Muscle layer of colon (tissue), 2 donors: ENCODE measurements at regions not wholly inside any gene's neighbourhood (a gene's known extent, or its start where the extent isn't known, plus 50 kb on each side); places are given as distances from the start of the nearest gene placed in this dataset.

Source experiments
- H3K27ac ChIP-seq: one replicate; pipeline ENCODE4 v1.7.0; 2013; ENCODE audit warnings: low read depth, mild to moderate bottlenecking, low read length, moderate library complexity
- H3K27me3 ChIP-seq, 2 donors: one replicate each; pipeline ENCODE4 v1.7.0; 2013; ENCODE audit warnings: low read length in 2 of 2, mild to moderate bottlenecking in 2 of 2; ENCODE audit not compliant: insufficient read depth in 2 of 2, control insufficient read depth in 1 of 2
- H3K36me3 ChIP-seq: one replicate; pipeline ENCODE4 v1.7.0; 2013; ENCODE audit warnings: mild to moderate bottlenecking, low read length; ENCODE audit not compliant: insufficient read depth
- H3K4me1 ChIP-seq: one replicate; pipeline ENCODE4 v1.7.0; 2013; ENCODE audit warnings: mild to moderate bottlenecking, low read length; ENCODE audit not compliant: insufficient read depth
- H3K4me3 ChIP-seq, 2 donors: one replicate each; pipeline ENCODE4 v1.7.0; 2013; ENCODE audit warnings: low read length in 2 of 2, low read depth in 1 of 2, mild to moderate bottlenecking in 1 of 2, moderate library complexity in 1 of 2
- H3K9ac ChIP-seq: one replicate; pipeline ENCODE4 v1.7.0; 2013; ENCODE audit warnings: low read length
- H3K9me3 ChIP-seq: one replicate; pipeline ENCODE4 v1.7.0; 2013; ENCODE audit warnings: mild to moderate bottlenecking, low read length
- donor health status: abdominal sarcoma.
- donor health status: Adenocarcinoma of cecum.

- Histone ChIP-seq H3K36me3 (no peaks in the 10 kb centered on the region), H3K9ac (no peak overlapping the region), H3K4me3 (no peak overlapping the region), H3K4me1 (peaks cover 10% of the 10 kb centered on the region), H3K27ac (no peak overlapping the region), H3K9me3 (no peaks in the 10 kb centered on the region), H3K27me3 (no peaks in the 10 kb centered on the region)
Observed at GRCh38 chr20:21941941-21942805, 236.7 kb downstream of the PAX1 start.

GRCh38 chr20:21936720-21937380 lies 231.4 kb downstream of the PAX1 start:
- no peak overlapping the region for H3K9ac ChIP-seq
- no peak overlapping the region for H3K4me3 ChIP-seq

GRCh38 chr20:21936261-21936660 lies 230.8 kb downstream of the PAX1 start:
- no peaks in the 10 kb centered on the region for H3K27me3 ChIP-seq
- no peak overlapping the region for H3K9ac ChIP-seq
- H3K9me3 ChIP-seq, result no peaks in the 10 kb centered on the region
- no peak overlapping the region for H3K4me3 ChIP-seq
- H3K36me3 ChIP-seq, result no peaks in the 10 kb centered on the region
- no peaks in the 10 kb centered on the region for H3K4me1 ChIP-seq
- no peak overlapping the region for H3K27ac ChIP-seq

More at GRCh38 chr20:21936720-21937380, 231.4 kb downstream of the PAX1 start:
- Histone ChIP-seq H3K4me1 (no peaks in the 10 kb centered on the region), H3K9me3 (no peaks in the 10 kb centered on the region), H3K27me3 (no peaks in the 10 kb centered on the region), H3K27ac (no peak overlapping the region), H3K36me3 (no peaks in the 10 kb centered on the region)

GRCh38 chr20:21933526-21933925 lies 228.1 kb downstream of the PAX1 start:
- Histone ChIP-seq H3K4me1 (no peaks in the 10 kb centered on the region), H3K36me3 (no peaks in the 10 kb centered on the region), H3K27me3 (no peaks in the 10 kb centered on the region), H3K27ac (no peak overlapping the region), H3K9me3 (no peaks in the 10 kb centered on the region), H3K4me3 (no peak overlapping the region), H3K9ac (no peak overlapping the region)

GRCh38 chr20:21921251-21921650 lies 215.8 kb downstream of the PAX1 start:
- H3K4me1 ChIP-seq, result peaks cover 11% of the 10 kb centered on the region
- H3K9me3 ChIP-seq, result no peaks in the 10 kb centered on the region
- H3K36me3 ChIP-seq, result no peaks in the 10 kb centered on the region
- H3K27me3 ChIP-seq, result no peaks in the 10 kb centered on the region
- H3K9ac ChIP-seq, result no peak overlapping the region
- no peak overlapping the region for H3K4me3 ChIP-seq
- no peak overlapping the region for H3K27ac ChIP-seq

- Histone ChIP-seq H3K9ac (no peak overlapping the region), H3K4me3 (no peak overlapping the region), H3K27me3 (no peaks in the 10 kb centered on the region), H3K9me3 (no peaks in the 10 kb centered on the region), H3K27ac (no peak overlapping the region), H3K36me3 (no peaks in the 10 kb centered on the region), H3K4me1 (peaks cover 11% of the 10 kb centered on the region)
Observed at GRCh38 chr20:21920211-21920610, 214.7 kb downstream of the PAX1 start.

- H3K9ac ChIP-seq, result no peak overlapping the region
- peaks cover 11% of the 10 kb centered on the region for H3K4me1 ChIP-seq
- no peak overlapping the region for H3K4me3 ChIP-seq
- no peaks in the 10 kb centered on the region for H3K36me3 ChIP-seq
- H3K27me3 ChIP-seq, result no peaks in the 10 kb centered on the region
- no peaks in the 10 kb centered on the region for H3K9me3 ChIP-seq
- no peak overlapping the region for H3K27ac ChIP-seq
Observed at GRCh38 chr20:21918398-21918797, 212.9 kb downstream of the PAX1 start.

GRCh38 chr20:21902391-21902790 lies 196.9 kb downstream of the PAX1 start:
- Histone ChIP-seq H3K9me3 (no peaks in the 10 kb centered on the region), H3K27ac (no peak overlapping the region), H3K27me3 (no peaks in the 10 kb centered on the region), H3K4me3 (no peak overlapping the region), H3K36me3 (no peaks in the 10 kb centered on the region), H3K9ac (no peak overlapping the region), H3K4me1 (peaks cover 50% of the 10 kb centered on the region)

GRCh38 chr20:21901470-21902275 lies 196.2 kb downstream of the PAX1 start:
- H3K27ac ChIP-seq, result no peak overlapping the region
- no peaks in the 10 kb centered on the region for H3K36me3 ChIP-seq
- peaks cover 50% of the 10 kb centered on the region for H3K4me1 ChIP-seq
- no peaks in the 10 kb centered on the region for H3K27me3 ChIP-seq
- no peaks in the 10 kb centered on the region for H3K9me3 ChIP-seq
- H3K9ac ChIP-seq, result no peak overlapping the region
- H3K4me3 ChIP-seq, result no peak overlapping the region

GRCh38 chr20:21900431-21900830 lies 195.0 kb downstream of the PAX1 start:
- peaks cover 48% of the 10 kb centered on the region for H3K4me1 ChIP-seq
- no peaks in the 10 kb centered on the region for H3K9me3 ChIP-seq
- no peaks in the 10 kb centered on the region for H3K27me3 ChIP-seq
- no peaks in the 10 kb centered on the region for H3K36me3 ChIP-seq
- H3K4me3 ChIP-seq, result no peak overlapping the region
- no peak overlapping the region for H3K9ac ChIP-seq
- H3K27ac ChIP-seq, result peak overlapping the region; percentile 48

GRCh38 chr20:21874921-21875320 lies 169.5 kb downstream of the PAX1 start:
- H3K4me1 ChIP-seq, result no peaks in the 10 kb centered on the region
- H3K27me3 ChIP-seq, result no peaks in the 10 kb centered on the region
- H3K36me3 ChIP-seq, result no peaks in the 10 kb centered on the region
- H3K9me3 ChIP-seq, result no peaks in the 10 kb centered on the region
- H3K4me3 ChIP-seq, result no peak overlapping the region
- no peak overlapping the region for H3K9ac ChIP-seq
- no peak overlapping the region for H3K27ac ChIP-seq
